GM12872 (cell line): ENCODE measurements at regions not wholly inside any gene's neighbourhood (a gene's known extent, or its start where the extent isn't known, plus 50 kb on each side); places are given as distances from the start of the nearest gene placed in this dataset.

Experiments used
- CTCF ChIP-seq: IDR thresholded peaks from 3 replicates; pipeline ENCODE4 v1.5.1; 2011; ENCODE audit warnings: low read depth, mild to moderate bottlenecking, low read length, moderate library complexity; ENCODE audit not compliant: insufficient read depth

- TF ChIP-seq CTCF = no peak
Observed at GRCh38 chr18:56089612-56090258, 501.7 kb upstream of the TCF4 start.

DNA sequence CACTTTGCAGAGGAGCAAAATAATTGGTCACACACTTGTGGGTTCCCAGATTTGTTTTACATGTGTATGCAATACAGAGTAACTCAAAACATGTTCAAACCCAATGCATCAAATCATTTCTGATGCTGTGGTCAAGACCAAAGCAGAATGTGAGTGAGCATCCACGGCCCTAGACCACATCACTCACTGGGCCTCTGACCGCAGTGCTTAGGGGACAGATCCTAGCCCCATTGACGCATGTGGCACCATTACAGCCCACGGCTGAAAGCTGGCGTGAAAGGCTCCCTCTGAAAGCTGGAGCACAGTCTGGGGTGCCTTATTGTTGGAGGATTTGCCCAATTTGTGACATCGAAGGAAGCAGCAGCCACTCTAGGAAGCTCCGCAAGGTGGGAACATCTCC, 498.8 kb upstream of the TCF4 start:
- no peak for TF ChIP-seq CTCF

DNA sequence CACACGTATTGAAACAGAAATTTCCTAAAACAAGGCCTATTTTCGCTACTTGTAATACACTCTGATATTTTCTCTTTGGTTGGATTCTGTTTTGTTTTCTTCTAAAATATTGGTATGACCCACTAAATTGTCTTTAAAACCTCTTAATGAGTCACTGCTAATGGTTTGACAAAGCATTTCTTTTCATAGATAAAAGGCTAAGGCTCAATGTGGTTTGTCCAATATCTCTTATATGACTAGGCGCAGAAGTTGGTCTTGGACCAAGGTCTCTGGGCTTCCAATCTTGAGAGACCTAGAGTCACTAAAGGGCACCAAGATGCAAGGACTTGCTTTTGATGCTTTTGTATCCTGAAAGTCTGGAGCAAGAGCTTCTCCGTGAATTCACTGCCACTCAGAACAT, 498.2 kb upstream of the TCF4 start:
- no peak for TF ChIP-seq CTCF

DNA sequence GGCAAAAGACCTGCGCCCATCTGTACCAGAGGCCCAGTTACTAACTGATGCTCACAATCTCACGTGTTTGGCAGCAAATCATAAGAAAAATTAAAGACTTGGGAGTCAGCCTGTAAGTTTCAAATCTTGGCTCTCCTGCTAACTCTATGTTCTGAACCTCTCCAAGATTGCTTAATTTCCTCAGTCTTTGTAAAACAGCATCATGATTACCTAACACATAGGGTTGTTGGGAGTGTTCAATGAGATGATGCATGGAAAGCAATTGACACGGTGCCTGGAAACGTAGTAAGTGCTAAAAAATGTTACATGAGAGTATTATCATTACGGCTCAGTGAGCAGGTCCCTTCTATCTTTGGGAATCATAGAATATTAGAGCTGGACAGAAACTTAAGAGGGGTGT, 497.6 kb upstream of the TCF4 start:
- TF ChIP-seq CTCF = no peak

DNA sequence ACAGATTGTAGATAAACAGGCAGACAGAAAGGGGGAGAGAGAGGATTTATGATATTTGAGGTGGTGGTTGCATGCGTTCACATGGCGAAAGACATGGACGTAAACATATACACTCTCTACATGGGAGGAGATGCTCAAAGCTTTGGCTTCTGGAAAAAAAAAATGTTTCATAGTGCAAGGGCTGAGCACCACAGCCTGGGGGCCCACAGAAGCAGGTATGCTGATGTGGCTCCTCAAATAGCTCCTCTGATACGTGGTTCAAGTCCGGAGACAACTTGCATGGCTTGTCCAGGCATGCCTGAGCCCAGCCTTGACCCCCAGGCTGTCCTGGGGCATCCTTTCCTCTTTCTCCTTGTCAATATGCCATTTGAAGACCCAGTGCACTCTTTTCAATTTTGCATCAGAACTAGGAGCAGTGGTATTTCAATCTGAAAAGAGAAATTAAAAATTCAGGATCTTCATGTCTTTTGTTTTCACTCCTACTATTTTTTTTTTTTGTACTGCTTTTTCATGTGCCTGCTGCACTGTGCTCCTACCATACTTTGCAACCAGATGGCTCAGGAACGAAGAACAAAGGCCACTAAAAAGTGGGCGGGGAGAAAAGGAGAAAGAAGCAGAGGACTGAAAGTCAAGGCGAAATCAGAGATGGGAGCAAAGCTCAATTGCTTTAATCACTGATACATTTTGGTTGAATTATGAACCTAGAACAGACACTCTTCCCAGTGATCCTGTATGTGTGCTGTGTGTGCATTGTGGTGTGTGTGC, 495.7 kb upstream of the TCF4 start:
- no peak for TF ChIP-seq CTCF

- no peak for TF ChIP-seq CTCF
Observed at GRCh38 chr18:56083097-56083521, 495.1 kb upstream of the TCF4 start.

DNA sequence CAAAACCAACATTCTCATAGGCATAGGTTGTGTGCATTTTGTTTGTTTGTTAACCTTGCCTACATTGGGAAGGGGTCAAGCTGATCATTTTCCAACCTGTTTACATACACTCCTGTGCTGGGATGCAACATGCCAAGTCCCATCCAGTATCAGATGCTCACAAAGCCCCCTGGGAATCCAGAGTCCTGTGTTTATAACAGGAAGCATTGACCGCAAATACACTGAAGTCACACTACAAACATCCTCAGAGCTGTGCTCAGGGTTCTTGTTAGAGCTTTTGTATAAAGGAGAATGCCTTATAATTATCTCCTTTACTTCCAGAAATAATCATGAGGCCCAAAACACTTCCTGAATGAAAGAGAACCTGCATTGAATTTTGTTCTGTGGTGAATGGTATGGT, 488.7 kb upstream of the TCF4 start:
- TF ChIP-seq CTCF = no peak
